ENCODE measurements at regions not wholly inside any gene's neighbourhood (a gene's known extent, or its start where the extent isn't known, plus 50 kb on each side); places are given as distances from the start of the nearest gene placed in this dataset.
"Not testable (repeated sequence)": the region's sequence is repeated elsewhere in the genome, so short reads cannot be mapped to it uniquely, and the experiment has no call there.

DNA sequence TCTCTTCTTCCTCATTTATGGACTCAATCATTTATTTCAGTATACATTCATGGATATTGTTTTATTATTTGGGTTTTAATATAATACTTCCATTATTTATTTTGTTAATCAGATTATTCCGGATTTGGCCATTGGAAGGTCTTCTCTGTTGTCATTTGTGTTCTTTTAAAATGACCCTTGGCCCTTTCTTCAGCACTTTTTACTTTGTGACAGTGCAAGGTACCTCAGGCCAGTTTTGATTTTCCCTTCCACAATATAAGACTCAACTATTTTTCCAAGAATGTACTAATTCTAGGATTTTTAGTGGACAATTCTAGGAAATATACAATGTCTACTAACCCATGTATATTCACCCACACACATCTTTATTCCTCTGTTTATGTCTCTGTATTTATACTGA is 521.4 kb upstream of the FOXG1 start:
- no peak for ATAC-seq
- TF ChIP-seq, protein P1, sequence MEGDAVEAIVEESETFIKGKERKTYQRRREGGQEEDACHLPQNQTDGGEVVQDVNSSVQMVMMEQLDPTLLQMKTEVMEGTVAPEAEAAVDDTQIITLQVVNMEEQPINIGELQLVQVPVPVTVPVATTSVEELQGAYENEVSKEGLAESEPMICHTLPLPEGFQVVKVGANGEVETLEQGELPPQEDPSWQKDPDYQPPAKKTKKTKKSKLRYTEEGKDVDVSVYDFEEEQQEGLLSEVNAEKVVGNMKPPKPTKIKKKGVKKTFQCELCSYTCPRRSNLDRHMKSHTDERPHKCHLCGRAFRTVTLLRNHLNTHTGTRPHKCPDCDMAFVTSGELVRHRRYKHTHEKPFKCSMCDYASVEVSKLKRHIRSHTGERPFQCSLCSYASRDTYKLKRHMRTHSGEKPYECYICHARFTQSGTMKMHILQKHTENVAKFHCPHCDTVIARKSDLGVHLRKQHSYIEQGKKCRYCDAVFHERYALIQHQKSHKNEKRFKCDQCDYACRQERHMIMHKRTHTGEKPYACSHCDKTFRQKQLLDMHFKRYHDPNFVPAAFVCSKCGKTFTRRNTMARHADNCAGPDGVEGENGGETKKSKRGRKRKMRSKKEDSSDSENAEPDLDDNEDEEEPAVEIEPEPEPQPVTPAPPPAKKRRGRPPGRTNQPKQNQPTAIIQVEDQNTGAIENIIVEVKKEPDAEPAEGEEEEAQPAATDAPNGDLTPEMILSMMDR (IDR thresholded peaks at IDR 0.05) = no peak
- TF ChIP-seq POLR2A (IDR thresholded peaks at IDR 0.05) = no peak
- no peak for TF ChIP-seq POLR2AphosphoS5 (IDR thresholded peaks at IDR 0.05)
- TF ChIP-seq EP300 (IDR thresholded peaks at IDR 0.05) = no peak
- Histone ChIP-seq H3K27ac (no peak overlapping the region), H3K4me1 (no peaks in the 10 kb centered on the region), H3K27me3 (no peaks in the 10 kb centered on the region), H3K4me3 (no peak overlapping the region), H3K36me3 (no peaks in the 10 kb centered on the region), H3K9me3 (no peaks in the 10 kb centered on the region)
- 13 to 25% methylated on average over 1 of the region's 1 CpG for WGBS, 2 donors (ENCODE audit: low coverage in 1 of 2)

DNA sequence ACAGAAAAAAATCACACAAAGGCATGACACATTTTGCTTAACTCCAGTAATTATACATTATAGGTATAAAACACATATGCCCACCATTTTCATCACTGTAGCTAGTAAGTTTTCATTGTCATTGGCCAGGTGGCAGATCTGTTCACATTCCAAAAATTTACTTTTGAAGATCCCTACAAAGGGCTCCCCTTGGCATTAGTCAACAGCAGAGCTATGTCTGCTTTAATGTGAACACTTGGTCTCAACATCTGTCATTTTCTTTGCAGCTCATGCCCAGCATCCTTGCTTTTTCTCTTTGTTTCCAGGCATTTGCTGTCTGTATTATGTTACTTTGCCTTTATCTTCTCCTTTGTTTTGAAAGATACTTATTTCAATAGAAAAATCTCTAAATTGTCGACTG is 519.1 kb upstream of the FOXG1 start:
- peaks cover 0 to 8% (median 0%) of the 10 kb centered on the region in 3 donors for H3K9me3 ChIP-seq
- no peaks in the 10 kb centered on the region for H3K27me3 ChIP-seq
- H3K4me3 ChIP-seq = no peak overlapping the region
- H3K27ac ChIP-seq = no peak overlapping the region
- no peak for TF ChIP-seq EP300 (IDR thresholded peaks at IDR 0.05)
- TF ChIP-seq, protein P1 (IDR thresholded peaks at IDR 0.05) = no peak
- no peak for TF ChIP-seq POLR2A (IDR thresholded peaks at IDR 0.05)
- no peaks in the 10 kb centered on the region for H3K4me1 ChIP-seq
- 62 to 70% methylated on average over 1 of the region's 1 CpG for WGBS, 2 donors (ENCODE audit: low coverage in 1 of 2)
- no peak for ATAC-seq
- no peaks in the 10 kb centered on the region for H3K36me3 ChIP-seq

DNA sequence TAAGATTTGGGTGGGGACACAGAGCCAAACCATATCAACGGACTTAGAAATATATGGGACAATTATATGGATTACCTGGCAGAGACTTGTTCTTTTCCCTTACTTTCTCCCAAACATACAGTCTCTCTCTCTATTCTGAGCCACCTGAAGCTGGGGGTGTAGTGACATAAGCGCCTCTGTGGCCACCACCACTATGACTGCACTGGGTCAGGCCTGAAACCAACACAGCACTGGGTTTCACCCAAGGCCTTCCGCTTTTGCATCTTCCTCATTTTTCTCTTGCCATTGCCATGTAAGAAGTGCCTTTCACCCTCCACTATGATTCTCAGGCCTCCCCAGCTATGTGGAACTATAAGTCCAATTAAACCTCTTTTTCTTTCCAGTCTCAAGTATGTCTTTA is 514.5 kb upstream of the FOXG1 start:
- 70 to 79% methylated on average over 2 to 3 of the region's 3 CpGs for whole genome bisulfite sequencing, 2 donors (ENCODE audit: low coverage in 1 of 2)
- not testable (repeated sequence) for ATAC-seq, H3K9me3 ChIP-seq, H3K4me3 ChIP-seq, H3K27me3 ChIP-seq, H3K27ac ChIP-seq, H3K4me1 ChIP-seq, H3K36me3 ChIP-seq

DNA sequence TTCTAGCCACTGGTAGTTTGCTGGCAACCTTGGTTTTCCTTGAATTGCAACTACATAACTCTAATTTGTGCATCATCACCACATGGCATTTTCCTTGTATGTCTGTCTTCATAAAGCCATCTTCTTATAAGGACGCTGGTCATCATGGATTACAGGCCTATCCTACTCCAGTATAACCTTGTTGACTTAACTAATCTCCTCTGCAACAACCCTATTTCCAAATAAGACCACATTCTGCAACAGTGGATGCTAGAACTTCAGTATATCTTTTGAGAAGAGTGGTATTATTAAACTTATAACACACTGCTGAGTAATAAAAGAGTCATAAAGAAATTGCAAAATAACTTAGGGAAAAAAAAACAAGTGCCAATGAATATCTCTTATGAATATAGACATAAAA is 511.8 kb upstream of the FOXG1 start:
- no peaks in the 10 kb centered on the region for H3K27me3 ChIP-seq
- H3K27ac ChIP-seq = no peak overlapping the region
- no peaks in the 10 kb centered on the region for H3K4me1 ChIP-seq
- WGBS, 2 donors (ENCODE audit: low coverage in 1 of 2) = 60 to 71% methylated on average over 1 of the region's 1 CpG
- no peaks in the 10 kb centered on the region for H3K36me3 ChIP-seq
- TF ChIP-seq POLR2A (IDR thresholded peaks at IDR 0.05) = no peak
- TF ChIP-seq POLR2AphosphoS5 (IDR thresholded peaks at IDR 0.05) = no peak
- TF ChIP-seq, protein P1 (IDR thresholded peaks at IDR 0.05) = no peak
- TF ChIP-seq EP300 (IDR thresholded peaks at IDR 0.05) = no peak
- ATAC-seq = no peak
- peaks cover 0 to 8% (median 0%) of the 10 kb centered on the region in 3 donors for H3K9me3 ChIP-seq
- H3K4me3 ChIP-seq = no peak overlapping the region

DNA sequence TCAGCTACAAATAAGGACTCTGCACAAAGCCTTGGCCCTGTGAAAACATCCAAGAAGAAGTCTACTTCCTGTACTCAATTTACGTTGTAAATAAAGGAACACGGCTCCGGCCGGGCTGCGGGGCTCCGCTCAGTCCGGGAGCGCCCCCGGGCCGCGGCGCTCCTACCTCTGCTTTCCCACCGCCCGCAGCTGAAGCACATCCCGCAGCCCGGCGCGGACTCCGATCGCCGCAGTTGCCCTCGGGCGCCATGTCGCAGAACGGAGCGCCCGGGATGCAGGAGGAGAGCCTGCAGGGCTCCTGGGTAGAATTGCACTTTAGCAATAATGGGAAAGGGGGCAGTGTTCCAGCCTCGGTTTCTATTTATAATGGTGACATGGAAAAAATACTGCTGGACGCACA is 502.3 kb upstream of the FOXG1 start:
- 24% methylated on average over 13 of the region's 29 CpGs; no CpG with 5 or more reads in 1 of the 2 donors for WGBS, 2 donors (ENCODE audit: low coverage in 1 of 2)
- Histone ChIP-seq H3K4me3 (no peak overlapping the region), H3K4me1 (no peaks in the 10 kb centered on the region), H3K9me3 (peaks cover 0 to 6% (median 0%) of the 10 kb centered on the region in 3 donors), H3K36me3 (no peaks in the 10 kb centered on the region), H3K27ac (no peak overlapping the region), H3K27me3 (peaks cover 6% of the 10 kb centered on the region)
- no peak for ATAC-seq
- TF ChIP-seq, protein P1 (IDR thresholded peaks at IDR 0.05) = no peak
- TF ChIP-seq POLR2AphosphoS5 (IDR thresholded peaks at IDR 0.05) (no peak), POLR2A (IDR thresholded peaks at IDR 0.05) (no peak), EP300 (IDR thresholded peaks at IDR 0.05) (no peak)

DNA sequence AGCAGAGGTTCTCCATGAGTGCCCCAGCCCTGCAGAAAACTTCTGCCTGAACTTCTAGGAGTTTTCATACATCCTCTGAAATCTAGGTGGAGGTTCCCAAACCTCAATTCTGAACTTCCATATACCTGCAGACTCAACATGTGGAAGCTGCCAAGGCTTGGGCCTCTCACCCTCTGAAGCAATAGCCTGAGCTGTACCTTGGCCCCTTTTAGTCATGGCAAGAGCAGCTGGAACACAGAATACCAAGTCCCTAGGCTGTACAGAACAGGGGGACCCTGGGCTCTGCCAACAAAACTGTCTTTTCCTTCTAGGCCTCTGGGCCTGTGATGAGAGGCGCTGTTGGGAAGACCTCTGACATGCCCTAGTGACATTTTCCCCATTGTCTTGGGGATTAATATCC is 494.3 kb upstream of the FOXG1 start:
- WGBS, 2 donors (ENCODE audit: low coverage in 1 of 2) = 100% methylated on average over 1 of the region's 1 CpG
- no peaks in the 10 kb centered on the region for H3K27me3 ChIP-seq
- H3K27ac ChIP-seq = no peak overlapping the region
- H3K36me3 ChIP-seq = no peaks in the 10 kb centered on the region
- no peak overlapping the region for H3K4me3 ChIP-seq
- no peak for ATAC-seq
- TF ChIP-seq EP300 (IDR thresholded peaks at IDR 0.05) = no peak
- no peak for TF ChIP-seq POLR2A (IDR thresholded peaks at IDR 0.05)
- TF ChIP-seq, protein P1 (IDR thresholded peaks at IDR 0.05) = no peak
- no peak for TF ChIP-seq POLR2AphosphoS5 (IDR thresholded peaks at IDR 0.05)
- no peaks in the 10 kb centered on the region for H3K4me1 ChIP-seq
- H3K9me3 ChIP-seq = no peaks in the 10 kb centered on the region

All from gastroesophageal sphincter (tissue), 4 donors.